ENCODE measurements at regions not wholly inside any gene's neighbourhood (a gene's known extent, or its start where the extent isn't known, plus 50 kb on each side); places are given as distances from the start of the nearest gene placed in this dataset.
"Not testable (repeated sequence)": the region's sequence is repeated elsewhere in the genome, so short reads cannot be mapped to it uniquely, and the experiment has no call there.

GRCh38 chr1:230494514-230494913 lies 68.4 kb upstream of the PGBD5 start:
- Mint-ChIP-seq H3K27ac (no peak overlapping the region), H3K4me1 (no peaks in the 10 kb centered on the region), H3K4me3 (no peak overlapping the region), H3K9me3 (no peaks in the 10 kb centered on the region), H3K36me3 (no peaks in the 10 kb centered on the region)
- no peak for ATAC-seq
- no peak for DNase-seq (ENCODE audit: low spot score in 2 of 2)

DNA sequence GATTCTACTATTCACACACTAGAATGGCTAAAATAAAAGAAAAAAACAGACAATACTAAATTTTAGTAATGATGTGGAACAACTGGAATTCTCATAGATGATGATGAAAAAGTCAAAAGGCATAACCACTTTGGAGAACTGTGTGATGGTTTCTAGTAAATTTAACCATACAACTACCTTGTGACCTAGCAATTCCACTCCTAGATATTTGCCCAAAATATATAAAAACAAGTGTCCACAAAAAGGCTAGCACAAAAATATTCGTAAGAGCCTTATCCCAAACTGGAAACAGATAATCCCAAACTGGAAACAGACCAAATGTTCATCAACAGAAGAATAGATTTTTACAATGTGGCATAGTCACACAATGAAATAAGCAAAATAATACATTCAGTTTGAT lies 67.9 kb upstream of the PGBD5 start:
- no peaks in the 10 kb centered on the region for H3K9me3 Mint-ChIP-seq
- DNase-seq (ENCODE audit: low spot score in 2 of 2) (no peak), ATAC-seq (no peak)
- no peaks in the 10 kb centered on the region for H3K36me3 Mint-ChIP-seq
- no peaks in the 10 kb centered on the region for H3K4me1 Mint-ChIP-seq
- no peak overlapping the region for H3K4me3 Mint-ChIP-seq
- no peak overlapping the region for H3K27ac Mint-ChIP-seq

DNA sequence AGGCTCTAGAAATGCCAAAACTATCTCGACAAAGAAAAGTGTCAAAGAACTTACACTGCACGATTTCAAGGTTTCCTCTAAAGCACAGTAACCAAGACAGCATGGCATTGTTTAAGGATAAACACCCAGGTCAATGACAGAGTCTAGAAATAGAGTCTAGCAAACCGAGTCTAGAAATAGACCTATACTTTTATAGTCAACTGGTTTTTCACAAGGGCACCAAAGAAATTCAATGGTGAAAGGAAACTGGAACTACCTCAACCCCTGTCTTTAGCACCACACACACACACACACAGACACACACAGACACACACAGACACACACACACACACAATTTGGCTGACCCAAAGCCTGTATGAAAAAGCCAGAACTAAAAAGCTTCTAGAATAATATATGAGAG lies 67.1 kb upstream of the PGBD5 start:
- DNase-seq (ENCODE audit: low spot score in 2 of 2) (no peak), ATAC-seq (no peak)
- Mint-ChIP-seq H3K27ac (no peak overlapping the region), H3K4me1 (no peaks in the 10 kb centered on the region), H3K36me3 (no peaks in the 10 kb centered on the region), H3K4me3 (no peak overlapping the region), H3K9me3 (no peaks in the 10 kb centered on the region)

DNA sequence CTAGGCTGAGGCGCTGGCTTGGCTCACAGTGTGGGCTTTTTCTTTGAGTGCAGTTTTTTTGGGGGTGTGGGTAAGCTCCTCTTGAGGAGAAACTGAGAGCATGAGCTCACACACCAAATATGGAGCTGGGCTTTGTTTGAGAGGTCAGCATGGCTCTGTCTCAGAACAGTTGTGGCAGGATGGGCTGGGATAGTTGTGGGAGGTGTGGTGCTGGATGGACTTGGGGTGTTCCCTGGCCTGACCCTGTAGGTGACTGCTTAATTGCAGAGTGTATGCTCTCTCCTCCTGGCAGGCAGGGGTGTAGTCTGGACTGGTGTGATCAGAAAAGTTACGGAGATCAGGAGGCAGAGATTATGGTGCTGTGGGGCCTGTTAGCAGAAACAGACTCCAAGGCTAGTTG lies 64.3 kb upstream of the PGBD5 start:
- Mint-ChIP-seq H3K36me3 (no peaks in the 10 kb centered on the region), H3K9me3 (no peaks in the 10 kb centered on the region)
- no peak for ATAC-seq

GRCh38 chr1:230487773-230488428 lies 61.8 kb upstream of the PGBD5 start:
- H3K9me3 Mint-ChIP-seq = no peaks in the 10 kb centered on the region
- no peak for ATAC-seq
- no peak overlapping the region for H3K27ac Mint-ChIP-seq
- no peaks in the 10 kb centered on the region for H3K4me1 Mint-ChIP-seq
- H3K4me3 Mint-ChIP-seq = no peak overlapping the region
- H3K36me3 Mint-ChIP-seq = no peaks in the 10 kb centered on the region
- no peak for DNase-seq (ENCODE audit: low spot score in 2 of 2)

More for the DNA sequence above, 64.3 kb upstream of the PGBD5 start:
- Mint-ChIP-seq H3K27ac (no peak overlapping the region), H3K4me3 (no peak overlapping the region), H3K4me1 (no peaks in the 10 kb centered on the region)
- no peak for DNase-seq (ENCODE audit: low spot score in 2 of 2)

DNA sequence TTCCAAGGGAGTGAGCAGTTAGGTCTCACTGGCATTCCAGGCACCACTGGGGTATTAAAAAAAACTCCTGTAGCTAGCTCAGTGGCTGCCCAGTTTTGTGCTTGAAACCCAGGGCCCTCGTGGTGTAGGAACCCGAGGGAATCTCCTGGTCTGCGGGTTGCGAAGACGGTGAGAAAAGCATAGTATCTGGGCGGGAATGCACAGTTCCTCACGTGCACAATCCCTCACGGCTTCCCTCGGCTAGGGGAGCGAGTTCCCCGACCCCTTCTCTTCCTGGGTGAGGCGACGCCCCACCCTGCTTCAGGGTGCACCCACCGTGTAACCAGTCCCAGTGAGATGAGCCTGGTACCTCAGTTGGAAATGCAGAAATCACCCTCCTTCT lies 50.5 kb upstream of the PGBD5 start:
- Mint-ChIP-seq H3K4me1 (no peaks in the 10 kb centered on the region), H3K4me3 (no peak overlapping the region), H3K36me3 (no peaks in the 10 kb centered on the region), H3K27ac (no peak overlapping the region), H3K9me3 (no peaks in the 10 kb centered on the region)
- ATAC-seq (no peak), DNase-seq (ENCODE audit: low spot score in 2 of 2) (no peak)

GRCh38 chr1:230475856-230476621 lies 49.9 kb upstream of the PGBD5 start:
- H3K4me3 Mint-ChIP-seq; H3K9me3 Mint-ChIP-seq; ATAC-seq; DNase-seq (ENCODE audit: low spot score in 2 of 2); H3K27ac Mint-ChIP-seq; H3K36me3 Mint-ChIP-seq; H3K4me1 Mint-ChIP-seq: not testable (repeated sequence)

Data from stimulated activated effector memory CD8-positive, alpha-beta T cell treated with anti-CD3 and anti-CD28 coated beads, Interleukin-12 subunit alpha, Interleukin-12 subunit beta, amount 100 ng/mL, for 72 hours (primary cell).